HG03520 (cell line): ENCODE measurements at regions not wholly inside any gene's neighbourhood (a gene's known extent, or its start where the extent isn't known, plus 50 kb on each side); places are given as distances from the start of the nearest gene placed in this dataset.
A peak's percentile ranks its signal among the peaks of the same experiment; 100 is the strongest.

ENCODE experiments used
- ATAC-seq: cut with Tn5 transposase; IDR thresholded peaks from one replicate; pipeline ENCODE4 v1.9.1; 2021; ENCODE audit warnings: mild to moderate bottlenecking, moderate library complexity; ENCODE audit not compliant: unreplicated experiment

GRCh38 chr1:199151634-199152425 is 513.0 kb downstream of the PTPRC start:
- peak; percentile 68 for ATAC-seq

GRCh38 chr1:199152676-199153075 is 513.8 kb downstream of the PTPRC start:
- no peak for ATAC-seq

GRCh38 chr1:199155166-199156019 is 516.6 kb downstream of the PTPRC start:
- ATAC-seq, result no peak

GRCh38 chr1:199157494-199157893 is 518.7 kb downstream of the PTPRC start:
- no peak for ATAC-seq

- ATAC-seq, result no peak
These were observed 521.9 kb downstream of the PTPRC start for GRCh38 chr1:199160521-199161318.

- ATAC-seq, result no peak
These were observed 522.5 kb downstream of the PTPRC start for GRCh38 chr1:199161319-199161680.

- ATAC-seq, result no peak
These were observed 523.0 kb downstream of the PTPRC start for GRCh38 chr1:199161766-199162303.

- ATAC-seq, result no peak
These were observed 524.4 kb downstream of the PTPRC start for GRCh38 chr1:199163267-199163666.

GRCh38 chr1:199163670-199164069 is 524.8 kb downstream of the PTPRC start:
- no peak for ATAC-seq

GRCh38 chr1:199167460-199167859 is 528.6 kb downstream of the PTPRC start:
- ATAC-seq, result no peak

- ATAC-seq, result no peak
These were observed 530.2 kb downstream of the PTPRC start for GRCh38 chr1:199168888-199169585.

- ATAC-seq, result no peak
These were observed 531.9 kb downstream of the PTPRC start for GRCh38 chr1:199170711-199171110.

GRCh38 chr1:199172171-199173124 is 533.6 kb downstream of the PTPRC start:
- ATAC-seq, result no peak

- peak; percentile 96 for ATAC-seq
These were observed 534.5 kb downstream of the PTPRC start for GRCh38 chr1:199173356-199173755.

GRCh38 chr1:199174336-199174735 is 535.5 kb downstream of the PTPRC start:
- no peak for ATAC-seq

GRCh38 chr1:199176713-199177112 is 537.9 kb downstream of the PTPRC start:
- ATAC-seq, result no peak

GRCh38 chr1:199177241-199177640 is 538.4 kb downstream of the PTPRC start:
- no peak for ATAC-seq

- ATAC-seq, result no peak
These were observed 539.8 kb downstream of the PTPRC start for GRCh38 chr1:199178646-199179045.

- ATAC-seq, result no peak
These were observed 543.5 kb downstream of the PTPRC start for GRCh38 chr1:199182186-199182843.
